GM12891 (cell line): ENCODE measurements at regions not wholly inside any gene's neighbourhood (a gene's known extent, or its start where the extent isn't known, plus 50 kb on each side); places are given as distances from the start of the nearest gene placed in this dataset.

ENCODE experiments used
- POLR2A ChIP-seq: IDR thresholded peaks from 2 replicates; pipeline ENCODE4 v1.6.1; 2011; ENCODE audit warnings: low read depth, low read length, control low read depth
- POLR2AphosphoS5 ChIP-seq: IDR thresholded peaks from 2 replicates; pipeline ENCODE4 v1.6.1; 2011; ENCODE audit warnings: low read depth, low read length, control low read depth
- POU2F2 ChIP-seq: IDR thresholded peaks from 2 replicates; pipeline ENCODE4 v1.6.1; 2011; ENCODE audit warnings: low read depth, mild to moderate bottlenecking, control low read depth, low read length, moderate library complexity
- SPI1 ChIP-seq: IDR thresholded peaks from 2 replicates; pipeline ENCODE4 v1.6.1; 2011; ENCODE audit warnings: low read depth, low read length, control low read depth
- TAF1 ChIP-seq: IDR thresholded peaks from 2 replicates; pipeline ENCODE4 v1.6.1; 2011; ENCODE audit warnings: low read depth, low read length, control low read depth

- TF ChIP-seq POLR2A = no peak
- no peak for TF ChIP-seq POLR2AphosphoS5
- no peak for TF ChIP-seq SPI1
- no peak for TF ChIP-seq TAF1
- no peak for TF ChIP-seq POU2F2
Observed at GRCh38 chr12:127934409-127934808, 332.6 kb upstream of the TMEM132C start.
